ENCODE measurements at regions not wholly inside any gene's neighbourhood (a gene's known extent, or its start where the extent isn't known, plus 50 kb on each side); places are given as distances from the start of the nearest gene placed in this dataset.
"Not testable (repeated sequence)": the region's sequence is repeated elsewhere in the genome, so short reads cannot be mapped to it uniquely, and the experiment has no call there.

GRCh38 chr9:124084087-124084486, 72.5 kb downstream of the LHX2 start:
- DNase-seq: no peak

DNA sequence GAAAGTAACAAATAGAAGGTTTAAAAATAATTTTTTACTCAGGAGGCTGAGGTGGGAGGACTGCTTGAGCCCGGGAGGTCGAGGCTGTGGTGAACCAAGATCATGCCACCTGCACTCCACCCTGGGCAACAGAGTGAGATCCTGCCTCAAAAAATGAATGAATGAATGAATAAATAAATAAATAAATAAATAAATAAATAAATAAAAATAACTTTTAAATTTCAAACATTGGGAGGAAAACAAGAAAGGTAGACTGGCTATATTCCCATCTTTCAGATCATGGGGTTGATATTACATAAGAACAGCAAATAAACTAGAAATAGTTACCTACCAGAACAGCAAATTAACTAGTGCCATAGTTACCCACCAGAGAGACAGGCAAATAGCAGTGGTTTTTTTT, 75.7 kb downstream of the LHX2 start:
- DNase-seq: no peak

DNA sequence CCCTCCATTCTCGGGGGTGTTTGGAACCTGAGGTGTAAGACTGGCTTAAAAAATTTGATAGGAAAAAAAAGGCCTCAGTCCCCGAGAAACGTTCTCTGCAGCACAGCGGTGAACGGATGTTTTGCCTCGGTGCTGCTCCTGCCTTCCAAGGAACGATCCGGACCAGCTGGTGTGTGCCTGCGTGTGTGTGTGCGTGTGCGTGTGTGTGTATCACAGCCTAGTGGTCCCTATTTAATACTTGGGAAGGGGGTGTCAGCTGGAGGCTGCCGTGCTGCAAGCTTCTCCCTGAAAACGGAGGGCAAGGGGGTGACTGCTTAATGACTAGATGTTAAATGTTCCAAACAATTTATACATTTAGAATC, 76.9 kb downstream of the LHX2 start:
- no peak for DNase-seq

- DNase-seq: not testable (repeated sequence)
Measured at GRCh38 chr9:124089631-124090488, 78.3 kb downstream of the LHX2 start.

DNA sequence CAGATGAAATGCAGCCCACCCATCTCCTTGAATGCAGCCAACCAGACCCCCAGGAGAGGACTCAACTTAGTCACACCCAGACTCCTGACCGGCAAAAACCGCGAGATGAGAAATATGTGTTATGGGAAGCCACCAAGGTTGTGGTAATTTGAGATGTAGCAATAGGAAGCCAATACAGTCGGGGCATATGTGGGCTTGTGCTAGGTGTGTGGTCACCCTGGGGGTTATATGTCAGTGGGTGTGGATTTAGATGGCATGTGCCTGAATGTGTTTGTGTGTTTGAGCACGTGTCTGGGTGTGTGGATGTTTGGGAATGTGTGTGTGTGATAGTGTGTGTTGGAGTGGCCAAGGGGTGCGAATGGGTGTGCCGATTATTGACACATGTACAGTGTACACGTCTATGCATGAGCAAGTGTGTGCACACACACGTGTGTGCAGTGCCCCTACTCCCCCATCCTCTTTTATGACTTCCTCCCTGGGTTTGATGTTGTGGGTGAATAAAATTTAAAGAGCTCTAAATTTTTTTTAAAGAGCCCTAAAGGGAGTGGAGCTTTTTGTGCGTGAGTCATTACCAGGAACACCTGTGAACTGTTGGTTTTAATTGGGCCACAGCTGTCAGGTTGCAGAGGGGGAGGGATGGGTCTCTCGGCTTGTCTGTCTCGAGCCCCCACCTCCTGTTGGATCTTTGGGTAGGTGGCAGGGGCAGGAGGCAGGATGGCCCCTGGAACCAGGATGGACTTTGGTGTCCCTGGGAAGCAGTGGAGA, 86.8 kb downstream of the LHX2 start:
- no peak for DNase-seq

- DNase-seq: no peak
Measured at GRCh38 chr9:124099860-124100259, 88.3 kb downstream of the LHX2 start.

- no peak for DNase-seq
Measured at GRCh38 chr9:124101215-124101968, 89.8 kb downstream of the LHX2 start.

- DNase-seq: no peak
Measured at GRCh38 chr9:124101969-124102345, 90.4 kb downstream of the LHX2 start.

DNA sequence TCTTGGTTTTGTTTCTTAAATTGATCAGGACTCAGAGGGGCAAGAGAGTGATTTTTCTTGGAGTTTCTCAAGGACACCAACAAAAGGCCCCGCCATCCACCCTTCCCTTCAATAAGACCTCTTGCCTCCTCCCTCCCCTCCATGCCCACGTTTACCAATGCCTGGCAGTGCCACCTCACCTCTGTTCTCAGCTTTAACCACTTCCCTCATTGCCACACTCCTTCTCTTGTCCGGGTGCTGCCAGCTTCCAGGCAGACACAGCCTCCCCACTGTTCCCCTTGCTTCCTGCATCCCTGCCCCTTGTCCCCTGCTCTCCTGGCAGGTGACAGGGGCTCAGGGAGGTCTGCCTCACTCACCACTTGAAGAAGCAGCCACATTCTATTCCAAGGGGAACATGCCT, 90.8 kb downstream of the LHX2 start:
- DNase-seq: no peak

- no peak for DNase-seq
Measured at GRCh38 chr9:124105266-124105665, 93.7 kb downstream of the LHX2 start.

GRCh38 chr9:124108216-124108615, 96.6 kb downstream of the LHX2 start:
- no peak for DNase-seq

- no peak for DNase-seq
Measured at GRCh38 chr9:124110307-124110915, 98.8 kb downstream of the LHX2 start.

DNA sequence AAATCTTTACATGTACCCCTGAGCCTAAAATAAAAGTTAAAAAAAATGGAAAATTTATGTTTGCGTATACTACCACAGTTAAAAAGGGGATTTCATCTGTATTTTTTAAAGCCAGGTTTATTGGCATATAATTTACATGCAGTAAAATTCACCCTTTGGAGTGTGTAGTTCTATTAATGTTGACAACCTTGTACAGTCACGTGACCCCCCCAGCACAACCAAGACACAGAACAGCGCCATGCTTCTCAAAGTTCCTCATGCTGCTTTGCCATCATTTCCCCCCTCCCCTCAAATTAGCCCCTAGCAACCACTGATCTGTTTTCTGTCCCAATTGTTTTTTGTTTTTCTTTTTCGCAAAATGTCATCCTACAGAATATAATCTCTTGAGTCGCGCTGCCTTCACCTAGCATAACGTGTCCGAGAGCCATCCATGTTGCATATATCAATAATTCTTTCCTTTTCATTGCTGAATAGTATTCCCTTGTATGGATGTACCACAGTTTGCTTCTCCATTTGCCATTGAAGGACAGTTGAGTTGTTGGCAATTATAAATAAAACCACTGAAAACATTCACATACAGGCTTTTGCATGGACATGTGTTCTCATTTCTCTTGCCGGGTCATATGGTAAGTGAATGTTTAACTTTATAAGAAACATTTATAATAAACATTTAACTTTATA, 105.3 kb downstream of the LHX2 start:
- DNase-seq: no peak

- DNase-seq: no peak
Measured at GRCh38 chr9:124118894-124119293, 107.3 kb downstream of the LHX2 start.

DNA sequence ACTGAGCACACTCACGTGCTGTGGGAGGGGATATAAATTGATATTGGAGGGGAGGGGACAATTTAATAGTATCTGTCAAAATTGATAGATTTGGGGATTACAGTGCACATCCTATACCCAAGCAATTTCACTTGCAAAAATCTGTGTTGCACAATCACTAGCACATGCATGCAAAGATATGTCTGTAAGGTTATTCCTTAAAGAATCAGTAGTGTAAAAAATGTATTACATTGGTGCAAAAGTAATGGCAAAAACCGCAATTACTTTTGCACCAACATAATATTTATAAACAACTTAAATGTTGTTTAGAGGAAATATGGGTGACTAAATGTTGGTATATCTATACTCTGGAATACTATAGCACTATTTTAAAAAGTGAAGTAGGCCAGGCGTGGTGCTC, 108.7 kb downstream of the LHX2 start:
- DNase-seq: no peak

DNA sequence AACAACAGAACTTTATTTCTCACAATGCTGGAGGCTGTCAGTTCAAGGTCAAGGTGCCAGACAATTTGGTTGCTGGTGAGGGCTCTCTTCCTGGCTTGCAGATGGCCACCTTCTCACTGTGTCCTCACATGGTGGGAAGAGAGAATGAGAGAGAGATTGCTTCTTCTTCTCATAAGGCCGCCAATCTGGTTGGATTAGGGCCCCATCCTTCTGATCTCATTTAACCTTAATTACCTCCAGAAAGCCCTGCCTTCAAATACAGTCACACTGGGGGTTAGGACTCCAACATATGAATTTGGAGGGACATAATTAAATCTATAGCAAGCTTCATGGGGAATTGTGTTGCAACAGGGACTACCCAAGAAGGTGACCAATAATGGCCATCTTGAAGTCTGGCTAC, 110.2 kb downstream of the LHX2 start:
- DNase-seq: no peak

GRCh38 chr9:124122321-124122720, 110.8 kb downstream of the LHX2 start:
- DNase-seq: no peak

- DNase-seq: no peak
Measured at GRCh38 chr9:124122813-124123462, 111.4 kb downstream of the LHX2 start.

GRCh38 chr9:124123621-124124020, 112.1 kb downstream of the LHX2 start:
- DNase-seq: not testable (repeated sequence)

GRCh38 chr9:124124729-124125650, 113.4 kb downstream of the LHX2 start:
- DNase-seq: no peak

GRCh38 chr9:124125651-124125977, 114.0 kb downstream of the LHX2 start:
- no peak for DNase-seq
